Endothelial cell of umbilical vein (primary cell): ENCODE measurements at regions not wholly inside any gene's neighbourhood (a gene's known extent, or its start where the extent isn't known, plus 50 kb on each side); places are given as distances from the start of the nearest gene placed in this dataset.

Experiments
- BruUV-seq: library from RNA; stranded (reverse); fragments of 400-500 nt; replicated peaks from 2 replicates; lab custom pipeline; 2021; lab: Mats Ljungman, UMichigan
- CTCF ChIA-PET: fragments of 300-600, 350-600 bp; sonication (Branson Sonifier 250); formaldehyde crosslinking; loops from one replicate; lab custom pipeline; 2021; ENCODE audit warnings: antibody characterized with exemption, inconsistent platforms; lab: Charles Lee
- POLR2A ChIA-PET: fragments of 300-600, 350-600 bp; sonication (Branson Sonifier 250); formaldehyde crosslinking; loops from one replicate; lab custom pipeline; 2021; ENCODE audit warnings: antibody characterized with exemption, inconsistent platforms; lab: Charles Lee
- DNase-seq: peaks from one replicate; pipeline ENCODE4 v3.0.0-alpha.2; 2011; ENCODE audit warnings: low read depth, low spot score
- FAIRE-seq: peaks from 2 replicates; lab custom pipeline; 2011; peaks lifted over from hg19 to GRCh38; lab: Jason Lieb, UNC
- H2AFZ ChIP-seq: 2 replicates; pipeline ENCODE4 v1.6.0; 2012; ENCODE audit warnings: low read depth, low read length, control low read depth, inconsistent platforms
- H3K27ac ChIP-seq: 2 replicates; pipeline ENCODE4 v1.5.1; 2011; ENCODE audit warnings: low read depth, mild to moderate bottlenecking, control low read depth, low read length, moderate library complexity; ENCODE audit not compliant: insufficient read depth
- H3K27me3 ChIP-seq, 2 experiments: 2 replicates each; pipeline versions ENCODE4 v1.6.0 to v1.6.1; 2011; ENCODE audit warnings: low read length in 2 of 2, mixed read lengths in 1 of 2; ENCODE audit not compliant: control insufficient read depth in 2 of 2, insufficient read depth in 2 of 2
- H3K36me3 ChIP-seq, 2 experiments: 2 replicates in 1 of 2; 3 replicates in 1 of 2; pipeline ENCODE4 v1.5.1; 2011; ENCODE audit warnings: low read length in 2 of 2, mild to moderate bottlenecking in 1 of 2, moderate library complexity in 1 of 2; ENCODE audit not compliant: control insufficient read depth in 2 of 2, insufficient read depth in 2 of 2; ENCODE audit errors: extremely low read depth in 1 of 2
- H3K4me1 ChIP-seq: 3 replicates; pipeline ENCODE4 v1.5.1; 2011; ENCODE audit warnings: mild to moderate bottlenecking, low read length; ENCODE audit not compliant: control insufficient read depth, insufficient read depth; ENCODE audit errors: extremely low read depth
- H3K4me2 ChIP-seq: 2 replicates; pipeline ENCODE4 v1.6.1; 2011; ENCODE audit warnings: low read length, control low read depth, mixed read lengths; ENCODE audit not compliant: insufficient read depth
- H3K4me3 ChIP-seq, 3 experiments: fragments of 200-600 bp in 1 of 3; sonication (generic), shearing (Covaris generic) in 1 of 3; replicated peaks in 1 of 3; 2 replicates each; pipeline ENCODE4 v1.5.1; 2011 to 2016; ENCODE audit warnings: control low read depth in 3 of 3, low read length in 3 of 3, mild to moderate bottlenecking in 2 of 3, inconsistent platforms in 1 of 3, low read depth in 1 of 3, moderate library complexity in 1 of 3; ENCODE audit not compliant: insufficient read depth in 1 of 3
- H3K79me2 ChIP-seq: 2 replicates; pipeline ENCODE4 v1.6.0; 2012; ENCODE audit warnings: low read length, inconsistent platforms; ENCODE audit not compliant: control insufficient read depth, insufficient read depth
- H3K9ac ChIP-seq: replicated peaks from 2 replicates; pipeline ENCODE3; 2011; ENCODE audit warnings: low read length, control low read depth; ENCODE audit not compliant: insufficient read depth; ENCODE audit errors: extremely low read depth
- H3K9me1 ChIP-seq: replicated peaks from 3 replicates; pipeline ENCODE4 v1.6.0; 2011; ENCODE audit warnings: mild to moderate bottlenecking, low read length; ENCODE audit not compliant: control insufficient read depth, insufficient read depth; ENCODE audit errors: extremely low read depth
- H3K9me3 ChIP-seq: replicated peaks from 2 replicates; pipeline ENCODE4 v1.5.1; 2012; ENCODE audit warnings: low read length, inconsistent platforms; ENCODE audit not compliant: control insufficient read depth, insufficient read depth
- H4K20me1 ChIP-seq: replicated peaks from 2 replicates; pipeline ENCODE3; 2011; ENCODE audit warnings: mild to moderate bottlenecking, low read length; ENCODE audit not compliant: control insufficient read depth, insufficient read depth; ENCODE audit errors: extremely low read depth
- EZH2 ChIP-seq: IDR thresholded peaks from 2 replicates; pipeline ENCODE4 v1.6.1; 2012; ENCODE audit warnings: borderline replicate concordance, low read depth, mild to moderate bottlenecking, moderate library complexity, low read length, inconsistent platforms; ENCODE audit not compliant: severe bottlenecking
- FOS ChIP-seq: IDR thresholded peaks from 2 replicates; pipeline ENCODE4 v1.6.1; 2011; ENCODE audit warnings: mild to moderate bottlenecking, low read length, moderate library complexity, borderline replicate concordance; ENCODE audit not compliant: insufficient read depth
- GATA2 ChIP-seq: IDR thresholded peaks from 2 replicates; pipeline ENCODE4 v1.7.0; 2011; ENCODE audit warnings: low read depth, mild to moderate bottlenecking, moderate library complexity, mixed read lengths, low read length; ENCODE audit not compliant: insufficient read length, insufficient read depth
- JUN ChIP-seq: IDR thresholded peaks from 2 replicates; pipeline ENCODE4 v1.6.1; 2011; ENCODE audit warnings: borderline replicate concordance, low read depth; ENCODE audit not compliant: insufficient read length, insufficient read depth
- MYC ChIP-seq: IDR thresholded peaks from one replicate; pipeline ENCODE4 v1.6.1; 2011; ENCODE audit warnings: mild to moderate bottlenecking, low read depth, low read length
- POLR2A ChIP-seq: IDR thresholded peaks from 2 replicates; pipeline ENCODE4 v1.6.1; 2012; ENCODE audit warnings: low read depth, mild to moderate bottlenecking, control low read depth, low read length
- POLR2AphosphoS5 ChIP-seq: IDR thresholded peaks from 2 replicates; pipeline ENCODE4 v1.6.1; 2012; ENCODE audit warnings: low read depth, mild to moderate bottlenecking, control low read depth, low read length, moderate library complexity; ENCODE audit not compliant: insufficient read depth
- dilution Hi-C: fragments of 300-500 bp; cut with MboI; formaldehyde crosslinking; loops from one replicate; pipeline ENCODE4 v1.15.0; 2019; ENCODE audit warnings: low sequenced_read_pairs; ENCODE audit not compliant: extremely low pct_ligation_motif_present
- intact Hi-C: fragments of 100-400 bp; cut with micrococcal nuclease; formaldehyde crosslinking; loops from one replicate; pipeline ENCODE4 v1.10.0; 2022
- TF ChIP-seq, protein P1 (sequence below), 2 donors: IDR thresholded peaks; 1 replicate in 1 of 2; 2 replicates in 1 of 2; pipeline ENCODE4 v1.5.1; 2011; ENCODE audit warnings: low read length in 2 of 2, mild to moderate bottlenecking in 2 of 2, moderate library complexity in 2 of 2, control low read depth in 1 of 2, inconsistent platforms in 1 of 2, low read depth in 1 of 2; ENCODE audit not compliant: insufficient read depth in 1 of 2; ENCODE audit errors: extremely low read depth in 1 of 2
- TF ChIP-seq, protein P2 (sequence below): IDR thresholded peaks from 2 replicates; pipeline ENCODE4 v1.6.1; 2011; ENCODE audit not compliant: insufficient read depth, insufficient read length

DNA sequence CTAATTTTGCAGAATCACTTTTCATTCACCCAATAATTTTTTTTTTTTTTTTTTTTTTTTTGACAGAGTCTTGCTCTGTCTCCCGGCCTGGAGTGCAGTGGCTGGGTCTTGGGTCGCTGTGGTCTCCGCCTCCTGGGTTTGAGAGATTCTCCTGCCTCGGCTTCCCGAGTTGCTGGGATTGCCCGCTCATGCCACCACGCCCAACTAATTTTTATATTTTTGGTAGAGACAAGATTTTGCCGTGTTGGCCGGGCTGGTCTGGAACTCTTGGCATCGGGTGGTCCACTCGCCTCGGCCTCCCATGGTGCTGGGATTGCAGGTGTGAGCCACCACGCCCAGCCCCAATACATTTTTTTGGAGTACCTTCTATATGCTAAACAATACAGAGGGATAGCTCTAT, 1120.0 kb upstream of the ATXN8OS start:
- FAIRE-seq (no peak), DNase-seq (no peak)
- no peak overlapping the region for H2AFZ ChIP-seq
- no peak overlapping the region for H3K9ac ChIP-seq
- H3K79me2 ChIP-seq, result no peaks in the 10 kb centered on the region
- ChIA-PET CTCF (no interaction called here), POLR2A (no interaction called here)
- no peaks in the 10 kb centered on the region for H4K20me1 ChIP-seq
- H3K4me3 ChIP-seq, result no peak overlapping the region
- TF ChIP-seq POLR2AphosphoS5 (no peak), GATA2 (no peak), EZH2 (no peak), JUN (no peak), POLR2A (no peak), MYC (no peak), FOS (no peak)
- TF ChIP-seq, protein P1, sequence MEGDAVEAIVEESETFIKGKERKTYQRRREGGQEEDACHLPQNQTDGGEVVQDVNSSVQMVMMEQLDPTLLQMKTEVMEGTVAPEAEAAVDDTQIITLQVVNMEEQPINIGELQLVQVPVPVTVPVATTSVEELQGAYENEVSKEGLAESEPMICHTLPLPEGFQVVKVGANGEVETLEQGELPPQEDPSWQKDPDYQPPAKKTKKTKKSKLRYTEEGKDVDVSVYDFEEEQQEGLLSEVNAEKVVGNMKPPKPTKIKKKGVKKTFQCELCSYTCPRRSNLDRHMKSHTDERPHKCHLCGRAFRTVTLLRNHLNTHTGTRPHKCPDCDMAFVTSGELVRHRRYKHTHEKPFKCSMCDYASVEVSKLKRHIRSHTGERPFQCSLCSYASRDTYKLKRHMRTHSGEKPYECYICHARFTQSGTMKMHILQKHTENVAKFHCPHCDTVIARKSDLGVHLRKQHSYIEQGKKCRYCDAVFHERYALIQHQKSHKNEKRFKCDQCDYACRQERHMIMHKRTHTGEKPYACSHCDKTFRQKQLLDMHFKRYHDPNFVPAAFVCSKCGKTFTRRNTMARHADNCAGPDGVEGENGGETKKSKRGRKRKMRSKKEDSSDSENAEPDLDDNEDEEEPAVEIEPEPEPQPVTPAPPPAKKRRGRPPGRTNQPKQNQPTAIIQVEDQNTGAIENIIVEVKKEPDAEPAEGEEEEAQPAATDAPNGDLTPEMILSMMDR (IDR thresholded peaks at IDR 0.05; ENCODE audit: extremely low read depth in 1 of 2, insufficient read depth in 1 of 2, low read depth in 1 of 2, low read length in 2 of 2), result no peak
- TF ChIP-seq, protein P2, sequence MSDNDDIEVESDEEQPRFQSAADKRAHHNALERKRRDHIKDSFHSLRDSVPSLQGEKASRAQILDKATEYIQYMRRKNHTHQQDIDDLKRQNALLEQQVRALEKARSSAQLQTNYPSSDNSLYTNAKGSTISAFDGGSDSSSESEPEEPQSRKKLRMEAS, result no peak
- intact Hi-C loops, result no loop called here
- H3K4me1 ChIP-seq, result no peaks in the 10 kb centered on the region
- no peak overlapping the region for H3K4me2 ChIP-seq
- dilution Hi-C loops, result no loop called here
- H3K36me3 ChIP-seq, result no peaks in the 10 kb centered on the region
- H3K9me1 ChIP-seq, result no peaks in the 10 kb centered on the region
- no TSS peak for BruUV-seq
- no peak overlapping the region for H3K27ac ChIP-seq
- no peaks in the 10 kb centered on the region for H3K27me3 ChIP-seq
- H3K9me3 ChIP-seq, result no peaks in the 10 kb centered on the region
